NB4 (cell line): ENCODE measurements at regions not wholly inside any gene's neighbourhood (a gene's known extent, or its start where the extent isn't known, plus 50 kb on each side); places are given as distances from the start of the nearest gene placed in this dataset.

ENCODE experiments used
- MYC ChIP-seq: IDR thresholded peaks from 2 replicates; pipeline ENCODE4 v1.6.1; 2011; ENCODE audit warnings: low read depth, low read length
- TF ChIP-seq, protein P1 (sequence below): IDR thresholded peaks from 2 replicates; pipeline ENCODE4 v1.6.1; 2011; ENCODE audit warnings: low read depth, low read length
- TF ChIP-seq, protein P2 (sequence below): IDR thresholded peaks from one replicate; pipeline ENCODE4 v1.5.1; 2012; ENCODE audit warnings: low read depth, low read length

- TF ChIP-seq, protein P1, sequence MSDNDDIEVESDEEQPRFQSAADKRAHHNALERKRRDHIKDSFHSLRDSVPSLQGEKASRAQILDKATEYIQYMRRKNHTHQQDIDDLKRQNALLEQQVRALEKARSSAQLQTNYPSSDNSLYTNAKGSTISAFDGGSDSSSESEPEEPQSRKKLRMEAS, result no peak
- TF ChIP-seq, protein P2, sequence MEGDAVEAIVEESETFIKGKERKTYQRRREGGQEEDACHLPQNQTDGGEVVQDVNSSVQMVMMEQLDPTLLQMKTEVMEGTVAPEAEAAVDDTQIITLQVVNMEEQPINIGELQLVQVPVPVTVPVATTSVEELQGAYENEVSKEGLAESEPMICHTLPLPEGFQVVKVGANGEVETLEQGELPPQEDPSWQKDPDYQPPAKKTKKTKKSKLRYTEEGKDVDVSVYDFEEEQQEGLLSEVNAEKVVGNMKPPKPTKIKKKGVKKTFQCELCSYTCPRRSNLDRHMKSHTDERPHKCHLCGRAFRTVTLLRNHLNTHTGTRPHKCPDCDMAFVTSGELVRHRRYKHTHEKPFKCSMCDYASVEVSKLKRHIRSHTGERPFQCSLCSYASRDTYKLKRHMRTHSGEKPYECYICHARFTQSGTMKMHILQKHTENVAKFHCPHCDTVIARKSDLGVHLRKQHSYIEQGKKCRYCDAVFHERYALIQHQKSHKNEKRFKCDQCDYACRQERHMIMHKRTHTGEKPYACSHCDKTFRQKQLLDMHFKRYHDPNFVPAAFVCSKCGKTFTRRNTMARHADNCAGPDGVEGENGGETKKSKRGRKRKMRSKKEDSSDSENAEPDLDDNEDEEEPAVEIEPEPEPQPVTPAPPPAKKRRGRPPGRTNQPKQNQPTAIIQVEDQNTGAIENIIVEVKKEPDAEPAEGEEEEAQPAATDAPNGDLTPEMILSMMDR, result no peak
- TF ChIP-seq MYC, result no peak
These were observed 83.7 kb downstream of the SALL1 start for GRCh38 chr16:51067352-51067751.
